Uterus (tissue), 2 donors: ENCODE measurements at regions not wholly inside any gene's neighbourhood (a gene's known extent, or its start where the extent isn't known, plus 50 kb on each side); places are given as distances from the start of the nearest gene placed in this dataset.

Experiments used
- CTCF ChIP-seq, 4 experiments: fragments of 200-600 bp in 2 of 4; fragments of 450-650 bp in 2 of 4; sonication (generic) in 2 of 4; IDR thresholded peaks; one replicate each; pipeline ENCODE4 v1.5.1; 2016 to 2019; ENCODE audit warnings: antibody characterized with exemption in 4 of 4, mild to moderate bottlenecking in 2 of 4, moderate library complexity in 1 of 4
- POLR2A ChIP-seq, 2 donors: fragments of 450-650 bp; IDR thresholded peaks; one replicate each; pipeline ENCODE4 v1.6.1; 2016; ENCODE audit warnings: antibody characterized with exemption in 2 of 2, mild to moderate bottlenecking in 1 of 2, moderate library complexity in 1 of 2

GRCh38 chr3:35966629-35967464 lies 327.5 kb downstream of the ARPP21 start:
- no peak for TF ChIP-seq CTCF (IDR thresholded peaks at IDR 0.05)
- no peak for TF ChIP-seq POLR2A (IDR thresholded peaks at IDR 0.05)
